IMR-90 (cell line): ENCODE measurements at regions not wholly inside any gene's neighbourhood (a gene's known extent, or its start where the extent isn't known, plus 50 kb on each side); places are given as distances from the start of the nearest gene placed in this dataset.

Source experiments
- ATAC-seq: fragments of 200-7000 bp; cut with Tn5 transposase; 2 replicates; pipeline ENCODE4 v1.9.1; 2020; ENCODE audit warnings: low read depth, mild to moderate bottlenecking, moderate library complexity
- BruUV-seq: library from RNA; stranded (reverse); fragments of 400-500 nt; replicated peaks from 2 replicates; lab custom pipeline; 2021; lab: Mats Ljungman, UMichigan
- CTCF ChIA-PET: fragments of 300-600 bp; formaldehyde crosslinking; extraction: SDS; loops from one replicate; lab custom pipeline; 2021; ENCODE audit warnings: antibody characterized with exemption; lab: Yijun Ruan, JAX
- POLR2A ChIA-PET: fragments of 300-600 bp; sonication (Branson Sonifier 250); formaldehyde crosslinking; loops from one replicate; lab custom pipeline; 2022; ENCODE audit warnings: antibody characterized with exemption; ENCODE audit not compliant: unreplicated experiment; lab: Charles Lee
- DNase-seq: peaks from one replicate; pipeline ENCODE4 v3.0.0; 2013
- H2AFZ ChIP-seq: replicated peaks from 2 replicates; pipeline ENCODE3; 2013; ENCODE audit warnings: low read length, mild to moderate bottlenecking; ENCODE audit not compliant: poor library complexity
- H2AK5ac ChIP-seq: 2 replicates; pipeline ENCODE4 v1.6.1; 2013; ENCODE audit warnings: low read depth, low read length, inconsistent platforms
- H2AK9ac ChIP-seq: replicated peaks from 2 replicates; pipeline ENCODE3; 2013; ENCODE audit warnings: mild to moderate bottlenecking, low read depth, low read length, moderate library complexity; ENCODE audit not compliant: poor library complexity
- H2BK120ac ChIP-seq: 2 replicates; pipeline ENCODE4 v1.6.1; 2013; ENCODE audit warnings: low read depth, low read length, inconsistent platforms
- H2BK15ac ChIP-seq: 3 replicates; pipeline ENCODE4 v1.6.1; 2013; ENCODE audit warnings: low read depth, low read length, inconsistent platforms
- H2BK20ac ChIP-seq: 2 replicates; pipeline ENCODE4 v1.6.1; 2013; ENCODE audit warnings: low read depth, mild to moderate bottlenecking, inconsistent platforms, low read length, moderate library complexity
- H2BK5ac ChIP-seq: 2 replicates; pipeline ENCODE4 v1.6.1; 2013; ENCODE audit warnings: mild to moderate bottlenecking, low read depth, low read length, inconsistent platforms; ENCODE audit not compliant: poor library complexity, severe bottlenecking
- H3K14ac ChIP-seq: replicated peaks from 2 replicates; pipeline ENCODE4 v1.6.1; 2013; ENCODE audit warnings: low read depth, low read length, inconsistent platforms
- H3K18ac ChIP-seq: 2 replicates; pipeline ENCODE4 v1.6.1; 2013; ENCODE audit warnings: low read depth, low read length, control low read depth
- H3K23ac ChIP-seq: 2 replicates; pipeline ENCODE4 v1.6.1; 2013; ENCODE audit warnings: low read depth, low read length, inconsistent platforms
- H3K27ac ChIP-seq: 2 replicates; pipeline ENCODE4 v1.5.1; 2013; ENCODE audit warnings: mild to moderate bottlenecking, control low read depth, low read length; ENCODE audit not compliant: insufficient read depth
- H3K27me3 ChIP-seq: 2 replicates; pipeline ENCODE4 v1.6.1; 2013; ENCODE audit warnings: low read length; ENCODE audit not compliant: control insufficient read depth, insufficient read depth
- H3K36me3 ChIP-seq: 2 replicates; pipeline ENCODE4 v1.6.1; 2013; ENCODE audit warnings: low read length, mixed read lengths; ENCODE audit not compliant: control insufficient read depth, insufficient read depth
- H3K4ac ChIP-seq: 2 replicates; pipeline ENCODE4 v1.6.1; 2013; ENCODE audit warnings: low read depth, low read length, inconsistent platforms
- H3K4me1 ChIP-seq: 2 replicates; pipeline ENCODE4 v1.6.1; 2013; ENCODE audit warnings: low read length, mixed read lengths; ENCODE audit not compliant: control insufficient read depth, insufficient read depth
- H3K4me2 ChIP-seq: 2 replicates; pipeline ENCODE4 v1.6.1; 2013; ENCODE audit warnings: low read depth, mild to moderate bottlenecking, control low read depth, low read length, moderate library complexity
- H3K4me3 ChIP-seq: 2 replicates; pipeline ENCODE4 v1.5.1; 2013; ENCODE audit warnings: low read depth, mild to moderate bottlenecking, control low read depth, low read length, moderate library complexity; ENCODE audit not compliant: insufficient read depth
- H3K56ac ChIP-seq: 2 replicates; pipeline ENCODE4 v1.6.1; 2013; ENCODE audit warnings: low read length, inconsistent platforms; ENCODE audit not compliant: insufficient read depth; ENCODE audit errors: extremely low read depth
- H3K79me1 ChIP-seq, 2 experiments: 2 replicates each; pipeline ENCODE4 v1.6.1; 2013; ENCODE audit warnings: low read length in 2 of 2, inconsistent platforms in 1 of 2, low read depth in 1 of 2
- H3K9ac ChIP-seq: 2 replicates; pipeline ENCODE4 v1.6.1; 2013; ENCODE audit warnings: low read depth, low read length, control low read depth
- H3K9me1 ChIP-seq: 2 replicates; pipeline ENCODE4 v1.6.1; 2013; ENCODE audit warnings: low read length, inconsistent platforms; ENCODE audit not compliant: insufficient read depth
- H3K9me3 ChIP-seq: 2 replicates; pipeline ENCODE4 v1.6.1; 2013; ENCODE audit warnings: low read length; ENCODE audit not compliant: control insufficient read depth, insufficient read depth
- H4K20me1 ChIP-seq: 2 replicates; pipeline ENCODE4 v1.6.1; 2013; ENCODE audit warnings: low read length, inconsistent platforms; ENCODE audit not compliant: insufficient read depth
- H4K5ac ChIP-seq: 2 replicates; pipeline ENCODE4 v1.6.1; 2013; ENCODE audit warnings: mild to moderate bottlenecking, low read depth, low read length, control low read depth
- H4K8ac ChIP-seq, 2 experiments: 2 replicates each; pipeline ENCODE4 v1.6.1; 2013; ENCODE audit warnings: low read depth in 2 of 2, low read length in 2 of 2, control low read depth in 1 of 2, inconsistent platforms in 1 of 2
- H4K91ac ChIP-seq: 2 replicates; pipeline ENCODE4 v1.6.1; 2013; ENCODE audit warnings: low read depth, low read length, inconsistent platforms; ENCODE audit not compliant: insufficient read depth
- CHD1 ChIP-seq: IDR thresholded peaks from 2 replicates; pipeline ENCODE4 v1.6.1; 2012; ENCODE audit warnings: low read depth, low read length, improper control_type of control experiment
- MAZ ChIP-seq: IDR thresholded peaks from 2 replicates; pipeline ENCODE4 v1.6.1; 2012; ENCODE audit warnings: low read depth, mild to moderate bottlenecking, low read length, improper control_type of control experiment, moderate library complexity, borderline replicate concordance
- WGBS, 2 experiments: methylation state at CpG; one replicate each; pipeline versions ENCODE4 v1.1.5 to v1.1.7; 2013; ENCODE audit warnings: missing lambda C conversion rate in 2 of 2; ENCODE audit not compliant: insufficient read length in 1 of 2; ENCODE audit errors: extremely low coverage in 2 of 2; 5-methylcytosine and 5-hydroxymethylcytosine counted together
- dilution Hi-C: fragments of 300-500 bp; cut with HindIII; formaldehyde crosslinking; loops from one replicate; pipeline ENCODE4 v1.14.3; 2018; ENCODE audit warnings: low sequenced_read_pairs; ENCODE audit not compliant: unreplicated experiment
- in situ Hi-C: fragments of 300-500 bp; cut with MboI; formaldehyde crosslinking; loops from 3 replicates; pipeline ENCODE4 v1.14.3; 2019; ENCODE audit warnings: low sequenced_read_pairs, inconsistent platforms, mixed read lengths
- intact Hi-C: fragments of 100-400 bp; cut with micrococcal nuclease; formaldehyde crosslinking; loops from 2 replicates; pipeline ENCODE4 v1.10.0; 2022
- TF ChIP-seq, protein P1 (sequence below): fragments of 150-350 bp; IDR thresholded peaks from 2 replicates; pipeline ENCODE4 v1.6.1; 2017; ENCODE audit warnings: mild to moderate bottlenecking, antibody characterized with exemption, low read length, low read depth

DNA sequence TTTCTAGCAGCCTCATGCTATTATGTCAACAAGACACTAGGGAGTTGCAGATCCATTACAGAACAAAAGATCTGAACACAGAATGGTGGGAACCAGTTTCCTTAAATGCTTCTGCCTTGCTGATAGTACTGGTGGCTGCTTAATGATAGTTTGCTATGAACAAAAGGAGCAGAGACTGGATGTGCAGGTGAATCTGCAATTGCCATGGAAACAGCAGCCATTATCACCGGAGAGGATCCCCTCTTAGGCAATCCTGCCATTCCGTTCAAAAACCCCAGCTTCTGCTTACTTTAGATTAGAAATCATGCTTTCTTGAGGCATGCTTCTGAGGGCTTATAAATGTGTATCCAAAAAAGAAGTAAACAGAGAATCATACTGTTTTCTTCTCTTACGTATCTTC lies 80.0 kb upstream of the PRKAR2B start:
- no peak overlapping the region for H2AFZ ChIP-seq
- H3K18ac ChIP-seq, result no peak overlapping the region
- ATAC-seq, result peak; percentile 59
- ChIA-PET CTCF (no interaction called here), POLR2A (no interaction called here)
- H3K23ac ChIP-seq, result peak overlapping the region; percentile 4; the same call in 1 of the 2 replicates
- no peak overlapping the region for H3K27ac ChIP-seq
- no peak overlapping the region for H2AK5ac ChIP-seq
- WGBS, 2 experiments, result no CpG with 5 or more reads among the region's 3 CpGs
- no peaks in the 10 kb centered on the region for H3K36me3 ChIP-seq
- H2BK5ac ChIP-seq, result no peak overlapping the region
- no peaks in the 10 kb centered on the region for H3K9me3 ChIP-seq
- peak; percentile 11 for DNase-seq
- H3K9ac ChIP-seq, result no peak overlapping the region
- H3K4me1 ChIP-seq, result peaks cover 5% of the 10 kb centered on the region; the same call in 1 of the 2 replicates
- no peaks in the 10 kb centered on the region for H3K9me1 ChIP-seq
- H3K79me1 ChIP-seq, result no peaks in the 10 kb centered on the region
- H3K14ac ChIP-seq, result peak overlapping the region; percentile 21; the same call in 1 of the 2 replicates
- H4K91ac ChIP-seq, result no peak overlapping the region
- no peak overlapping the region for H4K5ac ChIP-seq
- dilution Hi-C loops, result no loop called here
- no peak overlapping the region for H2BK120ac ChIP-seq
- no peak overlapping the region for H2BK20ac ChIP-seq
- H3K27me3 ChIP-seq, result peaks cover 5% of the 10 kb centered on the region
- no peak overlapping the region for H3K56ac ChIP-seq
- in situ Hi-C loops, result no loop called here
- H2BK15ac ChIP-seq, result no peak overlapping the region
- intact Hi-C loops, result no loop called here
- H2AK9ac ChIP-seq, result no peak overlapping the region
- peak overlapping the region; percentile 76 for H3K4me2 ChIP-seq
- H4K20me1 ChIP-seq, result no peaks in the 10 kb centered on the region
- no peak for TF ChIP-seq MAZ
- TF ChIP-seq CHD1, result no peak
- TF ChIP-seq, protein P1, sequence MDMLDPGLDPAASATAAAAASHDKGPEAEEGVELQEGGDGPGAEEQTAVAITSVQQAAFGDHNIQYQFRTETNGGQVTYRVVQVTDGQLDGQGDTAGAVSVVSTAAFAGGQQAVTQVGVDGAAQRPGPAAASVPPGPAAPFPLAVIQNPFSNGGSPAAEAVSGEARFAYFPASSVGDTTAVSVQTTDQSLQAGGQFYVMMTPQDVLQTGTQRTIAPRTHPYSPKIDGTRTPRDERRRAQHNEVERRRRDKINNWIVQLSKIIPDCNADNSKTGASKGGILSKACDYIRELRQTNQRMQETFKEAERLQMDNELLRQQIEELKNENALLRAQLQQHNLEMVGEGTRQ, result no peak
- no peak overlapping the region for H3K4me3 ChIP-seq
- H3K4ac ChIP-seq, result no peak overlapping the region
- no peak overlapping the region for H4K8ac ChIP-seq
- no TSS peak for BruUV-seq
